ENCODE measurements at regions not wholly inside any gene's neighbourhood (a gene's known extent, or its start where the extent isn't known, plus 50 kb on each side); places are given as distances from the start of the nearest gene placed in this dataset.

DNA sequence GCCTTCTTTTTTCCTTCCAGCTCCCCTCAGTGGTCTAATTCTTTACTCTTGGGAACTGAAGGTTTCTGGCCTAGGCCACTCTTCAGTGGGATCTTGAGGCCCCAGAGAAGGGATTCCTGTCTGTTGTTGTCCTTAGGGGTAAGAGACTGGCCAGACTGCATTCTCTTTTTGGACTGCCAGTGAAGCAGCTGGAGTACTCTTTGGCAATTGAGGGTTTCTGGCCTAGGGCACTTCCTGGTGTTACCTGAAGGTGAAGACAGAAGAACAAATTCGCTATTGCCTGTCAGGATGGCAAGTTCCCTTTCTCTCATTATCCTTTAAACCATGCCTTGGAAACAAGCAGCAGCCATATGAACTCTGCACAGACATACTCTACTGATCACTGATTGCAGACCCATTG lies 286.6 kb upstream of the ZP4 start:
- TF ChIP-seq, protein P1, sequence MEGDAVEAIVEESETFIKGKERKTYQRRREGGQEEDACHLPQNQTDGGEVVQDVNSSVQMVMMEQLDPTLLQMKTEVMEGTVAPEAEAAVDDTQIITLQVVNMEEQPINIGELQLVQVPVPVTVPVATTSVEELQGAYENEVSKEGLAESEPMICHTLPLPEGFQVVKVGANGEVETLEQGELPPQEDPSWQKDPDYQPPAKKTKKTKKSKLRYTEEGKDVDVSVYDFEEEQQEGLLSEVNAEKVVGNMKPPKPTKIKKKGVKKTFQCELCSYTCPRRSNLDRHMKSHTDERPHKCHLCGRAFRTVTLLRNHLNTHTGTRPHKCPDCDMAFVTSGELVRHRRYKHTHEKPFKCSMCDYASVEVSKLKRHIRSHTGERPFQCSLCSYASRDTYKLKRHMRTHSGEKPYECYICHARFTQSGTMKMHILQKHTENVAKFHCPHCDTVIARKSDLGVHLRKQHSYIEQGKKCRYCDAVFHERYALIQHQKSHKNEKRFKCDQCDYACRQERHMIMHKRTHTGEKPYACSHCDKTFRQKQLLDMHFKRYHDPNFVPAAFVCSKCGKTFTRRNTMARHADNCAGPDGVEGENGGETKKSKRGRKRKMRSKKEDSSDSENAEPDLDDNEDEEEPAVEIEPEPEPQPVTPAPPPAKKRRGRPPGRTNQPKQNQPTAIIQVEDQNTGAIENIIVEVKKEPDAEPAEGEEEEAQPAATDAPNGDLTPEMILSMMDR (IDR thresholded peaks at IDR 0.05) = no peak
- no peak for TF ChIP-seq ZFX (IDR thresholded peaks at IDR 0.05; ENCODE audit: borderline replicate concordance)
- no peak overlapping the region for H3K27ac ChIP-seq

DNA sequence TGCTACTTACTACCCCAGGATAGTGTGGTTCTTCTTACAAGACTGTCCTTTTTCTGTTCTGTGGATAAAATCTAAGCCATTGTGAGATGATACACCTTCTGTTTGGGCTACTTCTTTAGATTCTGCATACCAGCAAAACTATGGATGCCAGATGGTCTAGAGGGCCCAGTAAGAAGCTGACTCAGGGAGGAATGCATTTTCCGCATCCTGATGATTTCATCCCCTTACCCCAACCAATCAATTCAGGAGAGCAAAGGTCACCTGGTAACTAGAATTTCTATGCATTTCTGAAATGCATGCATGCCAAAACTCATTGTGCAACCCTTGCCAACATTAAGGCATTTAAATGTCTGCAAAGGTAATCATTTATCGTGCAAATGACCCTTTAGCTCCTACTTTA lies 285.7 kb upstream of the ZP4 start:
- TF ChIP-seq, protein P1 (IDR thresholded peaks at IDR 0.05) = no peak
- TF ChIP-seq ZFX (IDR thresholded peaks at IDR 0.05; ENCODE audit: borderline replicate concordance) = no peak
- no peak overlapping the region for H3K27ac ChIP-seq

DNA sequence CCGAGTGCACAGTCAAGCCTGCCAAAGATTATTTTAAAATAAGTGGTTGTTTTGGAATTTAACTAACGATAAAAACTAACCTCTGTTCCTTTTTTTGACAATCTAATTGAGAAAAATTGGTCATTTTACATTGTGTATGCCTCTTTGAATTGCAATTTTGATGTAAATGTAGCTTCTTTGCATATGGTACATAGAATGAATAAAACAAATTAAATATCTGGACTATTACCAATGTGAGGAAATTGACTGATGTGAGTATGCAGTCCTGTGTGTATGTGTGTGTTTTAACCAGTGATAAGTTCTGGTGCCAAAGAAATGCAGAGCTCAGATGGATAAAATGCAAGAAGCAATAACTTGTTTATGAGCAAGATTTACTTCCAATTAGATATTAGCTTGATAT lies 281.3 kb upstream of the ZP4 start:
- H3K27ac ChIP-seq = no peak overlapping the region
- no peak for TF ChIP-seq ZFX (IDR thresholded peaks at IDR 0.05; ENCODE audit: borderline replicate concordance)
- TF ChIP-seq, protein P1 (IDR thresholded peaks at IDR 0.05) = no peak

DNA sequence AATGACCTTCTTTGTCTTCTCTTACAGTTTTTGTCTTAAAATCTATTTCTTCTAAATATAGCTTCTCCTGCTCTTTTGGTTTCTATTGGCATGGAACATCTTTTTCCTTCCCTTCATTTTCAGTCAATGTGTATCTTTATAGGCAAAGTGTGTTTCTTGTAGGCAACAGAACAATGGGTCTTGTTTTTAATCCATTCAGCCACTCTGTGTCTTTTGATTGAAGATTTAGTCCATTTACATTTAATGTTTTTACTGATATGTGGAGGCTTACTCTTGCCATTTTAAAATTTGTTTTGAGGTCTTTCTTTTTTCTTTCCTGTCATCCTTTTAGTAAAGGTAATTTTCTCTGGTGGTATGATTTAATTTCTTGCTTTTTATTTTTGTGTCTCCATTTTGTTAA lies 271.2 kb upstream of the ZP4 start:
- no peak overlapping the region for H3K27ac ChIP-seq
- TF ChIP-seq ZFX (IDR thresholded peaks at IDR 0.05; ENCODE audit: borderline replicate concordance) = no peak
- TF ChIP-seq, protein P1 (IDR thresholded peaks at IDR 0.05) = no peak

DNA sequence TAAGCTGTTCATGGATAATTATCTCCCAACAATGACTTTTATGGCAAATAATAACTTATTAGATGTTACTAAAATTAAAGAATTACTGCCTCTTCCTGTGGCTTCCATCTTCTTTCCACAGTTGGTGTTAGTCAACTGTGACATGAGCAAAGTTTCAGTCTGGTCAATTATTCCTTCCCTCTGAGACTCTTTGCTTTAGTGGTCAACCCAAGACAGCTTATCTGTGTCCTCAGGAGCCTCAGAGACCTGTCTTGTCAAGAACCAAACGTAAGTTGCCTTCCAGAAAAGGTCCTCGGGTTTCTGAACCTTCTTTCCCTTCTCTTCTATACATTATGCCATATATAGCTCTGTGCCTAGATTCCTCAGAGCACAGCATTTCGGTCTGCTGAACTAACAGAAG lies 263.2 kb upstream of the ZP4 start:
- no peak overlapping the region for H3K27ac ChIP-seq
- TF ChIP-seq, protein P1 (IDR thresholded peaks at IDR 0.05) = no peak
- TF ChIP-seq ZFX (IDR thresholded peaks at IDR 0.05; ENCODE audit: borderline replicate concordance) = no peak

DNA sequence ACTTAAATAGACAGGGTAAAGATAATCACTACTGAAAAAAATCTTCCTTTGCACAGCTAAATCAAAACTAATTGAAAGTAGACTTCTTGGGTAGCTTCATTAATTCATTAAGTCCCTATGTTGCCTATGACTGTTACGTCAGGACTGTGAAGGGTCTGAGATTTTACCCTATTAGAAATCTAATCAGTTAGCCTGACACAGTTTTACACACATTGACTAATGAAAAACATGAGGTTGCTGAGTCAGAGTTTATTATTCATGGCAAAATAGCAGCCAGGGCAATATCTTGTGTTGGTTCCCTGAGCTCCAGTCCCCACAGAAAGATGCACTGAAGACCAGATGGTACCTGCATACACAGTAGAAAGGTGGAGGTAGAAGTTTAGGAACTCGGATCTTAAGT lies 262.5 kb upstream of the ZP4 start:
- no peak overlapping the region for H3K27ac ChIP-seq
- no peak for TF ChIP-seq ZFX (IDR thresholded peaks at IDR 0.05; ENCODE audit: borderline replicate concordance)
- TF ChIP-seq, protein P1 (IDR thresholded peaks at IDR 0.05) = no peak

DNA sequence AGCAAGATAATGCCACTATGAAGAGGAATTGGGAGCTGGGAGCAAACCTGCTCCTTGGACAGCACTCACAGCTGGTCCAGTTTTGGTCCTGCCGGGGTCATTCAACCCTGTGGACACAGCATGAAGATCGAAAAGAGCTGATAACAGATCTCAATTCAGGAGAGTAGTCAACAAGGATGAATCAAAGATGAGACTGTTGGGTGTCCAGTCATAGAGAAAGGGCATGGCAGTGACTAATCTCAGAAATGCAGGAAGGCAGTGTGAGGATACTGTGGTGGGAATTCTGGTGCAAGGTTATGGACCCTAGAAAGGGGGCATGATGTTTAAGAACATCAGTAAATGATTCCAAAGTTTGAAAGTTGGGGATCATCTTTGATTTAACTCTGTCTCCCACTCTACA lies 261.4 kb upstream of the ZP4 start:
- H3K27ac ChIP-seq = no peak overlapping the region
- TF ChIP-seq ZFX (IDR thresholded peaks at IDR 0.05; ENCODE audit: borderline replicate concordance) = no peak
- TF ChIP-seq, protein P1 (IDR thresholded peaks at IDR 0.05) = no peak

Data from 22Rv1 (cell line).